Pancreas (tissue), 8 donors: ENCODE measurements at regions not wholly inside any gene's neighbourhood (a gene's known extent, or its start where the extent isn't known, plus 50 kb on each side); places are given as distances from the start of the nearest gene placed in this dataset.

Experiments used
- ATAC-seq, 4 donors: fragments of 200-7000 bp; cut with Tn5 transposase; one replicate each; pipeline versions ENCODE4 v1.8.0 to v1.9.1; 2020; ENCODE audit warnings: mild to moderate bottlenecking in 4 of 4, moderate library complexity in 4 of 4
- DNase-seq, 6 donors: peaks; one replicate each; pipeline ENCODE4 v3.0.0-alpha.2; 2020
- FAIRE-seq: peaks from 2 replicates; lab custom pipeline; 2012; peaks lifted over from hg19 to GRCh38; lab: Jason Lieb, UNC
- H3K27ac ChIP-seq, 4 donors: fragments of 200-600 bp; sonication (generic); 1 replicate in 3 of 4; 2 replicates in 1 of 4; pipeline versions ENCODE4 v1.5.0 to v1.8.0; 2020
- H3K27me3 ChIP-seq, 4 donors: fragments of 200-600 bp; one replicate each; pipeline ENCODE4 v1.8.0; 2021
- H3K36me3 ChIP-seq, 3 donors: fragments of 200-600 bp; sonication (generic) in 1 of 3; one replicate each; pipeline versions ENCODE4 v1.5.0 to v1.8.0; 2020 to 2021
- H3K4me1 ChIP-seq, 3 donors: fragments of 200-600 bp; one replicate each; pipeline ENCODE4 v1.8.0; 2021
- H3K4me3 ChIP-seq, 4 donors: fragments of 200-600 bp; sonication (generic) in 2 of 4; one replicate each; pipeline versions ENCODE4 v1.5.0 to v1.8.0; 2020 to 2021
- H3K9me3 ChIP-seq, 4 donors: fragments of 200-600 bp; one replicate each; pipeline ENCODE4 v1.8.0; 2021
- CTCF ChIP-seq, 4 donors: fragments of 200-600 bp; sonication (generic) in 3 of 4; IDR thresholded peaks; one replicate each; pipeline versions ENCODE4 v1.5.0 to v1.8.0; 2021; ENCODE audit warnings: antibody characterized with exemption in 4 of 4
- intact Hi-C, 3 donors: fragments of 100-400 bp; cut with DNase I; formaldehyde crosslinking; loops; one replicate each; pipeline versions ENCODE4 v1.11.1 to v1.14.2; 2022
- donor health status: DM: no; HTN: no; CAD: no; lungs with moderate emphysema.
- donor health status: DM: no; HTN: no; CAD: no.
- donor health status: control.
- donor health status: control.
- donor health status: DM: yes; HTN: yes; CAD: no.
- donor health status: DM: no; HTN: no; CAD: no.
- donor health status: DM: no; HTN: no; CAD: no.
- donor health status: DM: yes; HTN: yes; CAD: no.

- ATAC-seq = no peak
- no peak overlapping the region for H3K27ac ChIP-seq
- intact Hi-C loops = no loop called here
- no peaks in the 10 kb centered on the region for H3K4me1 ChIP-seq
- no peaks in the 10 kb centered on the region for H3K9me3 ChIP-seq
- no peak for FAIRE-seq
- no peak for TF ChIP-seq CTCF (IDR thresholded peaks at IDR 0.05)
- H3K4me3 ChIP-seq = no peak overlapping the region
- no peaks in the 10 kb centered on the region for H3K27me3 ChIP-seq
- no peak for DNase-seq
- H3K36me3 ChIP-seq = no peaks in the 10 kb centered on the region
Observed at GRCh38 chr1:110726755-110727154, 52.0 kb upstream of the KCNA3 start.
